Lung (tissue), 11 donors: ENCODE measurements at regions not wholly inside any gene's neighbourhood (a gene's known extent, or its start where the extent isn't known, plus 50 kb on each side); places are given as distances from the start of the nearest gene placed in this dataset.

Experiments
- ATAC-seq: fragments of 200-7000 bp; cut with Tn5 transposase; one replicate; pipeline ENCODE4 v1.9.1; 2020; ENCODE audit warnings: moderate number of reproducible peaks; ENCODE audit not compliant: insufficient read depth, low FRiP score
- DNase-seq, 3 donors: peaks; one replicate each; pipeline ENCODE4 v3.0.0-alpha.2; 2013 to 2017
- H3K27ac ChIP-seq, 2 donors: one replicate each; pipeline ENCODE4 v1.5.1; 2013; ENCODE audit warnings: mild to moderate bottlenecking in 2 of 2, moderate library complexity in 2 of 2, control low read depth in 1 of 2, inconsistent platforms in 1 of 2, low read depth in 1 of 2, low read length in 1 of 2
- H3K27me3 ChIP-seq, 3 donors: one replicate each; pipeline ENCODE4 v1.5.1; 2013; ENCODE audit warnings: low read length in 2 of 3; ENCODE audit not compliant: control insufficient read depth in 3 of 3, insufficient read depth in 3 of 3
- H3K36me3 ChIP-seq, 4 donors: one replicate each; pipeline ENCODE4 v1.5.1; 2013; ENCODE audit warnings: low read length in 4 of 4, mild to moderate bottlenecking in 1 of 4, moderate library complexity in 1 of 4; ENCODE audit not compliant: control insufficient read depth in 4 of 4, insufficient read depth in 4 of 4
- H3K4me1 ChIP-seq, 5 donors: one replicate each; pipeline ENCODE4 v1.5.1; 2013; ENCODE audit warnings: low read length in 5 of 5, mild to moderate bottlenecking in 2 of 5, moderate library complexity in 1 of 5; ENCODE audit not compliant: control insufficient read depth in 5 of 5, insufficient read depth in 5 of 5
- H3K4me3 ChIP-seq: one replicate; pipeline ENCODE4 v1.5.1; 2013; ENCODE audit warnings: mild to moderate bottlenecking, control low read depth, moderate library complexity
- H3K9ac ChIP-seq, 2 donors: one replicate each; pipeline ENCODE4 v1.5.1; 2013; ENCODE audit warnings: low read length in 2 of 2, control low read depth in 1 of 2; ENCODE audit not compliant: insufficient read depth in 1 of 2
- H3K9me3 ChIP-seq, 4 donors: one replicate each; pipeline ENCODE4 v1.5.1; 2013; ENCODE audit warnings: low read length in 3 of 4, mild to moderate bottlenecking in 1 of 4, moderate library complexity in 1 of 4; ENCODE audit not compliant: control insufficient read depth in 4 of 4, insufficient read depth in 3 of 4
- WGBS, 2 donors: extraction: QIAGEN DNeasy Blood & Tissue Kit; methylation state at CpG; one replicate each; pipeline ENCODE4 v1.1.7; 2013; 5-methylcytosine and 5-hydroxymethylcytosine counted together
- TF ChIP-seq, protein P1 (sequence below): IDR thresholded peaks from 2 replicates; pipeline ENCODE4 v1.5.1; 2012; ENCODE audit warnings: mild to moderate bottlenecking; ENCODE audit errors: control extremely low read depth, extremely low read depth
- donor health status: control.
- donor health status: control.
- donor health status: Bipolar disorder and iron deficiency.
- donor health status: healthy.
- donor health status: DM: yes; HTN: yes; CAD: no.

DNA sequence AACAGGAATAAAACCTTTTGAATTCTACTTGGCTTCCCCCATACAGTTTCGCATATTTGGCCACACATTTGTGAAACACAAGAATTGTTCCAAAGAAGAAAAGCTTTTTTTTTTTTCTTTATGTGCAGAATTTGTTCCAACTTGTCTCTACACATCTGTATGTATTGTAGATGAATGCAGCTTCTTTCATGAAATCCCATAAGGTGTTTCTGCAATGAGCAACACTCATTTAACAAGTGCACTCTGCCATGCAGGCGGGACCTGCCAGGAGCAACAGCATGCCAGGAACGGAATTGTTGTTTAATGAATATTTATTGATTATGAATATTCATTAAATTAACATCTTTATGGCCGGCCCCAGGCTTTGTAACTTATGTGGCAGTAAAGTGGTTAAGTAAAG lies 1075.0 kb downstream of the TTLL7 start:
- H3K4me3 ChIP-seq = no peak overlapping the region
- H3K27me3 ChIP-seq = no peaks in the 10 kb centered on the region
- WGBS, 2 donors = 86 to 90% methylated on average over 4 of the region's 4 CpGs
- H3K9ac ChIP-seq = no peak overlapping the region
- peaks cover 0 to 15% (median 6%) of the 10 kb centered on the region in 5 donors for H3K4me1 ChIP-seq
- DNase-seq (no peak), ATAC-seq (no peak)
- no peaks in the 10 kb centered on the region for H3K36me3 ChIP-seq
- TF ChIP-seq, protein P1, sequence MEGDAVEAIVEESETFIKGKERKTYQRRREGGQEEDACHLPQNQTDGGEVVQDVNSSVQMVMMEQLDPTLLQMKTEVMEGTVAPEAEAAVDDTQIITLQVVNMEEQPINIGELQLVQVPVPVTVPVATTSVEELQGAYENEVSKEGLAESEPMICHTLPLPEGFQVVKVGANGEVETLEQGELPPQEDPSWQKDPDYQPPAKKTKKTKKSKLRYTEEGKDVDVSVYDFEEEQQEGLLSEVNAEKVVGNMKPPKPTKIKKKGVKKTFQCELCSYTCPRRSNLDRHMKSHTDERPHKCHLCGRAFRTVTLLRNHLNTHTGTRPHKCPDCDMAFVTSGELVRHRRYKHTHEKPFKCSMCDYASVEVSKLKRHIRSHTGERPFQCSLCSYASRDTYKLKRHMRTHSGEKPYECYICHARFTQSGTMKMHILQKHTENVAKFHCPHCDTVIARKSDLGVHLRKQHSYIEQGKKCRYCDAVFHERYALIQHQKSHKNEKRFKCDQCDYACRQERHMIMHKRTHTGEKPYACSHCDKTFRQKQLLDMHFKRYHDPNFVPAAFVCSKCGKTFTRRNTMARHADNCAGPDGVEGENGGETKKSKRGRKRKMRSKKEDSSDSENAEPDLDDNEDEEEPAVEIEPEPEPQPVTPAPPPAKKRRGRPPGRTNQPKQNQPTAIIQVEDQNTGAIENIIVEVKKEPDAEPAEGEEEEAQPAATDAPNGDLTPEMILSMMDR = no peak
- H3K9me3 ChIP-seq = no peaks in the 10 kb centered on the region
- H3K27ac ChIP-seq = no peak overlapping the region

DNA sequence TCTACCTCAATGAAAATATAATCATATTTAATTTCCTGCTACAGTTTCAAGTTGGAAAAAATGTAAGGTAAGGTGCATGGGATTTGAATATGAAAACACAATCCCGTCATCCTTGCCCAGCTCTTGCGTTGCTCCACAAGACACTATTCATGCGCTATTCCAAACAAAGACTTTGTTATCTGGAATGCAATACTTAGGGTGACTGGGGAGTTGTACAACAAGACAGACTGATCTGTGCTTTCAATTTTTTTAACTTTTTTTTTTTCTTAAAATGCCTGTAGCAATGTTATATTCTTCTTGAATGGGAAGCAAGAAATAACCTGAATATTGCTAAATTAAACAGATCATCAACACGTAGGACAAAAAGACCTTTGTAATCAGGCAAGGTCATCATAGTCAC lies 1077.2 kb downstream of the TTLL7 start:
- 69 to 88% methylated on average over 4 of the region's 4 CpGs for whole genome bisulfite sequencing, 2 donors
- TF ChIP-seq, protein P1 = no peak
- no peak for DNase-seq

DNA sequence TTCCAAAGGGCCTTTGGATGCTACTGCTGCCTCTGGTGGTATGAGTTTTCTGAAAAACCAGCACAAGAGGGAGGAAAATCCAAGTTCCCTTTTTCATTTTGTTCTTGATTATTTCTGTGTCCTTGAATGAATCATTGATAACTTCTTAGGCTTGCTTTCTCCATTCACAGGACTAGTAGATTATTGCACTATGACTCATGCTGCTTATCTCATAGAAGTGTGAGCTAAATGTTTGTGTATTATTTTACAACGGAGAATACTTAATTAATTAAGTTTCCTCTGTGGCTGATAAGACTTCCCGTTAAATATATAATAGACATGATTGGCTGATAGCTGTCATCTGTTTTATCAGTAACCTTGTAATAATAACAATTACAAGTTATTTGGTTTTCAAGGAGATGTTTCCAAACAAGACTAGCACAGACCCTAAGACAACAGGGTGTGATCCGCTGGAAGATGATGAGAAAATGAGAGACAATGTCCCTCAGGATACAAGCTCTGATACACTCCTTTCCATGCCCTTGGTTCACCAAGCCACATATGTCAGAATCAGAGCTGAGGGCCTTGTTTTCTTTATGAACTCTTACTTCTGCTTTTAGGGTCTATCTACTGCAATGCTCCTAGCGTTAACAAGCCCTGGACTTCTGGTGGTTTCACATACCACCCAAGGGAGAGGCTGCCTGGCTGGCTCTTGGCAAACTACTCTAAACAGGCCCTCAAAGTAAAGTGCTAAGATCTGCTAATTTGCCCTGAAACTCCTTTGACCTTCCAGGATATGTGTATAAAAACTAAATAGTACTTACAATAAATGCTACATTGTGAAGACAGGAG lies 1078.3 kb downstream of the TTLL7 start:
- ATAC-seq = peak; percentile 29
- peaks cover 0 to 10% (median 6%) of the 10 kb centered on the region in 5 donors for H3K4me1 ChIP-seq
- DNase-seq = peak in 2 of 3 donors; percentile 48 to 49
- H3K9ac ChIP-seq = no peak overlapping the region
- 42 to 66% methylated on average over 4 of the region's 4 CpGs for WGBS, 2 donors
- no peaks in the 10 kb centered on the region for H3K9me3 ChIP-seq
- H3K27me3 ChIP-seq = no peaks in the 10 kb centered on the region
- TF ChIP-seq, protein P1 = no peak
- no peaks in the 10 kb centered on the region for H3K36me3 ChIP-seq
- peak overlapping the region in 1 of 2 donors; percentile 45 for H3K27ac ChIP-seq
- H3K4me3 ChIP-seq = no peak overlapping the region

More for the DNA sequence above, 1077.2 kb downstream of the TTLL7 start:
- no peaks in the 10 kb centered on the region for H3K27me3 ChIP-seq
- H3K9me3 ChIP-seq = no peaks in the 10 kb centered on the region
- no peak overlapping the region for H3K4me3 ChIP-seq
- no peak overlapping the region for H3K27ac ChIP-seq
- peaks cover 0 to 10% (median 6%) of the 10 kb centered on the region in 5 donors for H3K4me1 ChIP-seq
- H3K36me3 ChIP-seq = no peaks in the 10 kb centered on the region
- no peak for ATAC-seq
- no peak overlapping the region for H3K9ac ChIP-seq
